ENCODE measurements at regions not wholly inside any gene's neighbourhood (a gene's known extent, or its start where the extent isn't known, plus 50 kb on each side); places are given as distances from the start of the nearest gene placed in this dataset.

DNA sequence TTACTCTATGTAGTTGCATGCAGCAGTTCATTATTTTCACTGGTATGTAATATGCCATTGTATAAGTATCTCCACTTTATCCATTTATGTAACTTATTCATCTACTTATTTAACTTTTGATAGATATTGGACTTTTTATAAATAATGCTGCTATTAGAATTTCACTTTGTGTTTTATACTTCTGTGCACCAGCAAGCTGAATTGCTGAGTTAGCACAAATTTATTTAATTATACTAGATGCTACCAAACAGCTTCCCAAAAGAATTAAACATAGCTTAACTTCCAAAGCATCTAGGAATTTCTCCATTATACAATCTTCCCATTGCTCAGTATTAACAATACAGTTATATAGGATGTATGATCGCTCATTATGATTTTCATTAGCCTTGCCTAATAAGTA, 308.0 kb upstream of the FKBP1C start:
- intact Hi-C loops (cut with DNase I, micrococcal nuclease): no loop called here
- ChIA-PET POLR2A (no interaction called here), CTCF (interaction anchor here (1.2 kb wide), 1 partner anchor 16 kb away, joined by 3 read pairs; no protein-coding TSS in a partner anchor)
- H3K9me3 ChIP-seq (ENCODE audit: control insufficient read depth in 1 of 2, insufficient read depth in 1 of 2, low read length in 2 of 2): peaks cover 0 to 5% of the 10 kb centered on the region in 2 experiments
- H3K9me3 Mint-ChIP-seq: peaks cover 7% of the 10 kb centered on the region
- no peaks in the 10 kb centered on the region for H3K36me3 Mint-ChIP-seq (ENCODE audit: low read depth)
- ATAC-seq (ENCODE audit: poor library complexity) (no peak), DNase-seq (no peak)
- TF ChIP-seq, protein P1, sequence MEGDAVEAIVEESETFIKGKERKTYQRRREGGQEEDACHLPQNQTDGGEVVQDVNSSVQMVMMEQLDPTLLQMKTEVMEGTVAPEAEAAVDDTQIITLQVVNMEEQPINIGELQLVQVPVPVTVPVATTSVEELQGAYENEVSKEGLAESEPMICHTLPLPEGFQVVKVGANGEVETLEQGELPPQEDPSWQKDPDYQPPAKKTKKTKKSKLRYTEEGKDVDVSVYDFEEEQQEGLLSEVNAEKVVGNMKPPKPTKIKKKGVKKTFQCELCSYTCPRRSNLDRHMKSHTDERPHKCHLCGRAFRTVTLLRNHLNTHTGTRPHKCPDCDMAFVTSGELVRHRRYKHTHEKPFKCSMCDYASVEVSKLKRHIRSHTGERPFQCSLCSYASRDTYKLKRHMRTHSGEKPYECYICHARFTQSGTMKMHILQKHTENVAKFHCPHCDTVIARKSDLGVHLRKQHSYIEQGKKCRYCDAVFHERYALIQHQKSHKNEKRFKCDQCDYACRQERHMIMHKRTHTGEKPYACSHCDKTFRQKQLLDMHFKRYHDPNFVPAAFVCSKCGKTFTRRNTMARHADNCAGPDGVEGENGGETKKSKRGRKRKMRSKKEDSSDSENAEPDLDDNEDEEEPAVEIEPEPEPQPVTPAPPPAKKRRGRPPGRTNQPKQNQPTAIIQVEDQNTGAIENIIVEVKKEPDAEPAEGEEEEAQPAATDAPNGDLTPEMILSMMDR (IDR thresholded peaks at IDR 0.05): no peak
- H3K4me3 Mint-ChIP-seq: no peak overlapping the region
- H3K27me3 Mint-ChIP-seq: no peaks in the 10 kb centered on the region
- no peak overlapping the region for H3K27ac Mint-ChIP-seq
- H3K27me3 ChIP-seq (ENCODE audit: control insufficient read depth in 1 of 2, insufficient read depth in 2 of 2, low read length in 2 of 2): no peaks in the 10 kb centered on the region
- no peaks in the 10 kb centered on the region for H3K4me1 Mint-ChIP-seq (ENCODE audit: low read depth)
- H3K4me1 ChIP-seq (ENCODE audit: insufficient read depth, low read length): no peaks in the 10 kb centered on the region
- no peaks in the 10 kb centered on the region for H3K36me3 ChIP-seq (ENCODE audit: insufficient read depth, low read length)
- H3K27ac ChIP-seq (ENCODE audit: low read depth in 1 of 2, low read length in 2 of 2): no peak overlapping the region
- H3K4me3 ChIP-seq (ENCODE audit: low read length): no peak overlapping the region

GRCh38 chr6:62904687-62905086, 306.6 kb upstream of the FKBP1C start:
- Histone ChIP-seq H3K27ac (ENCODE audit: low read depth in 1 of 2, low read length in 2 of 2) (no peak overlapping the region), H3K36me3 (ENCODE audit: insufficient read depth, low read length) (no peaks in the 10 kb centered on the region), H3K4me3 (ENCODE audit: low read length) (no peak overlapping the region), H3K9me3 (ENCODE audit: control insufficient read depth in 1 of 2, insufficient read depth in 1 of 2, low read length in 2 of 2) (peaks cover 0 to 5% of the 10 kb centered on the region in 2 experiments), H3K4me1 (ENCODE audit: insufficient read depth, low read length) (no peaks in the 10 kb centered on the region), H3K27me3 (ENCODE audit: control insufficient read depth in 1 of 2, insufficient read depth in 2 of 2, low read length in 2 of 2) (no peaks in the 10 kb centered on the region)
- H3K9me3 Mint-ChIP-seq: peaks cover 7% of the 10 kb centered on the region
- DNase-seq: no peak
- H3K4me3 Mint-ChIP-seq: no peak overlapping the region
- no peak overlapping the region for H3K27ac Mint-ChIP-seq
- CTCF ChIA-PET: no interaction called here
- TF ChIP-seq, protein P1 (IDR thresholded peaks at IDR 0.05): no peak
- intact Hi-C loops (cut with DNase I, micrococcal nuclease): no loop called here
- POLR2A ChIA-PET: no interaction called here
- no peaks in the 10 kb centered on the region for H3K4me1 Mint-ChIP-seq (ENCODE audit: low read depth)
- no peak for ATAC-seq (ENCODE audit: poor library complexity)
- no peaks in the 10 kb centered on the region for H3K36me3 Mint-ChIP-seq (ENCODE audit: low read depth)
- H3K27me3 Mint-ChIP-seq: no peaks in the 10 kb centered on the region

GRCh38 chr6:62914530-62914929, 296.7 kb upstream of the FKBP1C start:
- no peak overlapping the region for H3K27ac ChIP-seq (ENCODE audit: low read depth in 1 of 2, low read length in 2 of 2)
- POLR2A ChIA-PET: no interaction called here
- H3K36me3 ChIP-seq (ENCODE audit: insufficient read depth, low read length): no peaks in the 10 kb centered on the region
- no peaks in the 10 kb centered on the region for H3K4me1 ChIP-seq (ENCODE audit: insufficient read depth, low read length)
- no peaks in the 10 kb centered on the region for H3K27me3 ChIP-seq (ENCODE audit: control insufficient read depth in 1 of 2, insufficient read depth in 2 of 2, low read length in 2 of 2)
- no peaks in the 10 kb centered on the region for H3K36me3 Mint-ChIP-seq (ENCODE audit: low read depth)
- H3K4me3 Mint-ChIP-seq: no peak overlapping the region
- no peaks in the 10 kb centered on the region for H3K9me3 ChIP-seq (ENCODE audit: control insufficient read depth in 1 of 2, insufficient read depth in 1 of 2, low read length in 2 of 2)
- H3K4me3 ChIP-seq (ENCODE audit: low read length): no peak overlapping the region
- TF ChIP-seq, protein P1 (IDR thresholded peaks at IDR 0.05): no peak
- no peak for ATAC-seq (ENCODE audit: poor library complexity)
- CTCF ChIA-PET: no interaction called here
- DNase-seq: no peak
- H3K4me1 Mint-ChIP-seq (ENCODE audit: low read depth): no peaks in the 10 kb centered on the region
- H3K27ac Mint-ChIP-seq: no peak overlapping the region
- peaks cover 13% of the 10 kb centered on the region for H3K9me3 Mint-ChIP-seq
- intact Hi-C loops (cut with DNase I, micrococcal nuclease): no loop called here
- H3K27me3 Mint-ChIP-seq: no peaks in the 10 kb centered on the region

Measured in CD4-positive, alpha-beta T cell (primary cell).